Natural killer cell (primary cell): ENCODE measurements at regions not wholly inside any gene's neighbourhood (a gene's known extent, or its start where the extent isn't known, plus 50 kb on each side); places are given as distances from the start of the nearest gene placed in this dataset.

Experiments used
- ATAC-seq, 3 donors: fragments of 150-1000 bp in 2 of 3; fragments of 200-7000 bp in 1 of 3; cut with Tn5 transposase; 1 replicate in 1 of 3; 2 replicates in 2 of 3; pipeline ENCODE4 v1.10.0; 2021; ENCODE audit warnings: mild to moderate bottlenecking in 2 of 3, moderate library complexity in 2 of 3
- DNase-seq, 2 donors: peaks; one replicate each; pipeline versions ENCODE4 v3.0.0 to v3.0.0-alpha.2; 2013 to 2021; ENCODE audit warnings: mixed read lengths in 1 of 2
- H3K27ac ChIP-seq: one replicate; pipeline ENCODE4 v1.5.1; 2013; ENCODE audit warnings: mild to moderate bottlenecking, low read length
- H3K27me3 ChIP-seq: one replicate; pipeline ENCODE4 v1.6.1; 2013; ENCODE audit warnings: low read length; ENCODE audit not compliant: control insufficient read depth, insufficient read depth
- H3K36me3 ChIP-seq: one replicate; pipeline ENCODE4 v1.6.1; 2013; ENCODE audit warnings: low read length; ENCODE audit not compliant: control insufficient read depth, insufficient read depth
- H3K4me1 ChIP-seq: one replicate; pipeline ENCODE4 v1.6.1; 2013; ENCODE audit warnings: low read length; ENCODE audit not compliant: control insufficient read depth, insufficient read depth
- H3K4me3 ChIP-seq: one replicate; pipeline ENCODE4 v1.5.1; 2013; ENCODE audit warnings: low read length
- H3K9me3 ChIP-seq: one replicate; pipeline ENCODE4 v1.6.1; 2013; ENCODE audit warnings: low read length; ENCODE audit not compliant: control insufficient read depth, insufficient read depth
- H3K27ac Mint-ChIP-seq, 2 donors: one replicate each; pipeline ENCODE4 v1.8.0; 2022; ENCODE audit warnings: mild to moderate bottlenecking in 2 of 2, mixed read lengths in 2 of 2, moderate library complexity in 1 of 2
- H3K27me3 Mint-ChIP-seq, 2 donors: one replicate each; pipeline ENCODE4 v1.8.0; 2022; ENCODE audit warnings: low read depth in 2 of 2, mixed read lengths in 2 of 2
- H3K36me3 Mint-ChIP-seq: one replicate; pipeline ENCODE4 v1.8.0; 2022; ENCODE audit warnings: mixed read lengths
- H3K4me1 Mint-ChIP-seq, 2 donors: one replicate each; pipeline ENCODE4 v1.8.0; 2022; ENCODE audit warnings: mixed read lengths in 2 of 2
- H3K4me3 Mint-ChIP-seq: one replicate; pipeline ENCODE4 v1.8.0; 2022; ENCODE audit warnings: mild to moderate bottlenecking, moderate library complexity, mixed read lengths
- H3K9me3 Mint-ChIP-seq, 2 donors: one replicate each; pipeline ENCODE4 v1.8.0; 2022; ENCODE audit warnings: mixed read lengths in 2 of 2
- WGBS: methylation state at CpG from one replicate; pipeline ENCODE4 v1.1.7; 2013; ENCODE audit warnings: missing lambda C conversion rate; ENCODE audit not compliant: insufficient coverage; 5-methylcytosine and 5-hydroxymethylcytosine counted together
- intact Hi-C: fragments of 100-400 bp; cut with micrococcal nuclease; formaldehyde crosslinking; loops from one replicate; pipeline ENCODE4 v1.14.2; 2022
- TF ChIP-seq, protein P1 (sequence below): fragments of 200-600 bp; IDR thresholded peaks from one replicate; pipeline ENCODE4 v1.8.0; 2022; ENCODE audit warnings: antibody characterized with exemption

DNA sequence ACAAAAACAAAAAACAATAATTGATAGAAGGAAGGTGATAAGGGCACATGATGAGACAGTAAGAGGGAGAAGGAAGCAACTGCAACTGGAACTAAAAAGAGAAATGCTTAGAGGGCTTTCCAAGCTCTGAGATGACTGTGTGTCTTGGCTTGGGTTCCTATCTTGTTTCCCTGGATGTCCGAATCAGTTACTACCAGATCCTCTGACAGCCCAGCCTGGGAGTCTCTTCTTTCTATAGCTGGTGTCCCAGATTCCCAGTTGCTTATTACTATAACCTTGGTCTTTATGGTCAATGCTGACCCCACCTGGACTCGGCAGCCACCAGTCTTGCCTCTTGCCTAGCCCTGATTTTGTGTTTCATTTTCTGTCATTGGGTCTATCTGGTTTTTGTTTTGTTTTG, 116.4 kb downstream of the RFC3 start:
- TF ChIP-seq, protein P1, sequence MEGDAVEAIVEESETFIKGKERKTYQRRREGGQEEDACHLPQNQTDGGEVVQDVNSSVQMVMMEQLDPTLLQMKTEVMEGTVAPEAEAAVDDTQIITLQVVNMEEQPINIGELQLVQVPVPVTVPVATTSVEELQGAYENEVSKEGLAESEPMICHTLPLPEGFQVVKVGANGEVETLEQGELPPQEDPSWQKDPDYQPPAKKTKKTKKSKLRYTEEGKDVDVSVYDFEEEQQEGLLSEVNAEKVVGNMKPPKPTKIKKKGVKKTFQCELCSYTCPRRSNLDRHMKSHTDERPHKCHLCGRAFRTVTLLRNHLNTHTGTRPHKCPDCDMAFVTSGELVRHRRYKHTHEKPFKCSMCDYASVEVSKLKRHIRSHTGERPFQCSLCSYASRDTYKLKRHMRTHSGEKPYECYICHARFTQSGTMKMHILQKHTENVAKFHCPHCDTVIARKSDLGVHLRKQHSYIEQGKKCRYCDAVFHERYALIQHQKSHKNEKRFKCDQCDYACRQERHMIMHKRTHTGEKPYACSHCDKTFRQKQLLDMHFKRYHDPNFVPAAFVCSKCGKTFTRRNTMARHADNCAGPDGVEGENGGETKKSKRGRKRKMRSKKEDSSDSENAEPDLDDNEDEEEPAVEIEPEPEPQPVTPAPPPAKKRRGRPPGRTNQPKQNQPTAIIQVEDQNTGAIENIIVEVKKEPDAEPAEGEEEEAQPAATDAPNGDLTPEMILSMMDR: no peak
- ATAC-seq (no peak), DNase-seq (no peak)
- H3K27me3 ChIP-seq: no peaks in the 10 kb centered on the region
- no peaks in the 10 kb centered on the region for H3K9me3 ChIP-seq
- peaks cover 0 to 2% of the 10 kb centered on the region in 2 donors for H3K9me3 Mint-ChIP-seq
- no peak overlapping the region for H3K27ac ChIP-seq
- H3K4me1 ChIP-seq: no peaks in the 10 kb centered on the region
- no peaks in the 10 kb centered on the region for H3K36me3 ChIP-seq
- no peaks in the 10 kb centered on the region for H3K27me3 Mint-ChIP-seq
- WGBS: 94% methylated on average over 2 of the region's 2 CpGs
- H3K4me3 Mint-ChIP-seq: no peak overlapping the region
- no peak overlapping the region for H3K4me3 ChIP-seq
- H3K36me3 Mint-ChIP-seq: no peaks in the 10 kb centered on the region
- intact Hi-C loops: no loop called here
- no peak overlapping the region for H3K27ac Mint-ChIP-seq
- H3K4me1 Mint-ChIP-seq: no peaks in the 10 kb centered on the region

DNA sequence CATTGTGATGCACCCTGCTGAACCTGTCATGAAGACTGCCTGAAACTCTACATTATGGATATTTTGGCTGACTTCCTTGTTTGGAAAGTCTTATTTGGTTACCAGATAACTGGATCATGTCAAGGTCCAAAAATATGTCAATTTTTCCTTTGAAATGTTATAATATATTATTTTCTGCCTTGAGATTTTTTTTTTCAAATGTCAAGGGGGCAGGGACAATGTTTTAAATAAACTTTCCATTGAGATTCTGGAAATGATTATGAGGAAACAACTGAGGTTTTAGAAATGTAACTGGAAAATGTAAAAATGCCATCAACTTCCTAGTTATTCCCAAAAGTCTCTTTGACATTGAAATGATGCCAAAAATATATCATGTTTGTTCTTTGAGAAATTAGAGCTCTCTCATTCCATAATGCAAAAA, 117.0 kb downstream of the RFC3 start:
- no peaks in the 10 kb centered on the region for H3K9me3 ChIP-seq
- no peaks in the 10 kb centered on the region for H3K4me1 ChIP-seq
- Mint-ChIP-seq H3K36me3 (no peaks in the 10 kb centered on the region), H3K27ac (no peak overlapping the region), H3K9me3 (peaks cover 0 to 2% of the 10 kb centered on the region in 2 donors), H3K4me1 (no peaks in the 10 kb centered on the region), H3K4me3 (no peak overlapping the region), H3K27me3 (no peaks in the 10 kb centered on the region)
- DNase-seq (no peak), ATAC-seq (no peak)
- intact Hi-C loops: no loop called here
- no peaks in the 10 kb centered on the region for H3K36me3 ChIP-seq
- H3K4me3 ChIP-seq: no peak overlapping the region
- TF ChIP-seq, protein P1: no peak
- H3K27me3 ChIP-seq: no peaks in the 10 kb centered on the region
- no peak overlapping the region for H3K27ac ChIP-seq

DNA sequence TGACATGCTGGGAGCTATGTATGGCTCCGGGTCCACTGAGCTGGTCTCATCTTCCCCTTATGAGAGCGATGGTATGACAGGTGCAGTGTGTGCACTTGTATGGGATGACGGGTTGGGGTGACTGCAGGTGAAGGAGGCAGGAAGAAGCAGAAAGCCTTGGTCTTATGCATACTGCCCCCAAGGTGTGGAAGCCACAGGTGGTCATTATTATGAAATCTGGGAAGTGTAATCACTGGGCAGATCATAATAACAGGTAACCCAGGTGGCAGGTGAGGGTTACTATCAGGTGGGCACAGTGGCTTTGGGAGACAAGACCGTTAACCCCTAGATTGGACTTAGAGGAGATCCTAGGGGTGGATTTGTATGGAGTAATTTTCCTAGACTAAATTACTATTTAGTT, 118.0 kb downstream of the RFC3 start:
- peaks cover 0 to 2% of the 10 kb centered on the region in 2 donors for H3K9me3 Mint-ChIP-seq
- no peak overlapping the region for H3K4me3 Mint-ChIP-seq
- no peaks in the 10 kb centered on the region for H3K36me3 ChIP-seq
- H3K36me3 Mint-ChIP-seq: no peaks in the 10 kb centered on the region
- H3K27ac ChIP-seq: no peak overlapping the region
- intact Hi-C loops: no loop called here
- TF ChIP-seq, protein P1: no peak
- H3K9me3 ChIP-seq: no peaks in the 10 kb centered on the region
- H3K27ac Mint-ChIP-seq: no peak overlapping the region
- H3K4me1 Mint-ChIP-seq: no peaks in the 10 kb centered on the region
- 92% methylated on average over 4 of the region's 4 CpGs for WGBS
- no peaks in the 10 kb centered on the region for H3K27me3 Mint-ChIP-seq
- H3K4me3 ChIP-seq: no peak overlapping the region
- H3K4me1 ChIP-seq: no peaks in the 10 kb centered on the region
- no peak for DNase-seq
- no peak for ATAC-seq
- H3K27me3 ChIP-seq: no peaks in the 10 kb centered on the region

- no peak overlapping the region for H3K4me3 Mint-ChIP-seq
- Histone ChIP-seq H3K4me1 (no peaks in the 10 kb centered on the region), H3K27me3 (no peaks in the 10 kb centered on the region), H3K36me3 (no peaks in the 10 kb centered on the region), H3K27ac (no peak overlapping the region), H3K9me3 (no peaks in the 10 kb centered on the region), H3K4me3 (no peak overlapping the region)
- TF ChIP-seq, protein P1: no peak
- WGBS: no CpG with 5 or more reads among the region's 3 CpGs
- intact Hi-C loops: no loop called here
- no peaks in the 10 kb centered on the region for H3K36me3 Mint-ChIP-seq
- ATAC-seq: no peak
- no peak for DNase-seq
- peaks cover 0 to 2% of the 10 kb centered on the region in 2 donors for H3K9me3 Mint-ChIP-seq
- no peaks in the 10 kb centered on the region for H3K4me1 Mint-ChIP-seq
- H3K27ac Mint-ChIP-seq: no peak overlapping the region
- no peaks in the 10 kb centered on the region for H3K27me3 Mint-ChIP-seq
Measured at GRCh38 chr13:33937373-33938098, 119.6 kb downstream of the RFC3 start.
